Endodermal cell (in vitro differentiated cells): ENCODE measurements at regions not wholly inside any gene's neighbourhood (a gene's known extent, or its start where the extent isn't known, plus 50 kb on each side); places are given as distances from the start of the nearest gene placed in this dataset.

ENCODE experiments used
- DNase-seq: peaks from one replicate; pipeline ENCODE4 v3.0.0-alpha.2; 2017
- H3K27ac ChIP-seq: 2 replicates; pipeline ENCODE4 v1.5.1; 2013; ENCODE audit warnings: mild to moderate bottlenecking, low read depth, low read length, moderate library complexity
- H3K27me3 ChIP-seq: 2 replicates; pipeline ENCODE4 v1.6.1; 2013; ENCODE audit warnings: mild to moderate bottlenecking, low read length, moderate library complexity; ENCODE audit not compliant: insufficient read depth, control insufficient read depth, poor library complexity, severe bottlenecking
- H3K36me3 ChIP-seq: 2 replicates; pipeline ENCODE4 v1.7.0; 2013; ENCODE audit warnings: mild to moderate bottlenecking, low read length, moderate library complexity; ENCODE audit not compliant: control insufficient read depth, insufficient read depth
- H3K4me1 ChIP-seq: one replicate; pipeline ENCODE4 v1.7.0; 2013; ENCODE audit warnings: low read length; ENCODE audit not compliant: control insufficient read depth, insufficient read depth
- H3K4me3 ChIP-seq: 2 replicates; pipeline ENCODE4 v1.5.1; 2013; ENCODE audit warnings: mild to moderate bottlenecking, low read length, moderate library complexity
- H3K9ac ChIP-seq: 2 replicates; pipeline ENCODE4 v1.6.1; 2013; ENCODE audit warnings: mild to moderate bottlenecking, low read length, moderate library complexity; ENCODE audit not compliant: poor library complexity, severe bottlenecking; ENCODE audit errors: extremely low read depth
- H3K9me3 ChIP-seq: 2 replicates; pipeline ENCODE4 v1.6.1; 2013; ENCODE audit warnings: mild to moderate bottlenecking, low read length, moderate library complexity; ENCODE audit not compliant: control insufficient read depth
- H3K27ac Mint-ChIP-seq: 2 replicates; pipeline ENCODE4 v1.8.0; 2020; ENCODE audit warnings: mixed read lengths
- H3K27me3 Mint-ChIP-seq: 2 replicates; pipeline ENCODE4 v1.8.0; 2021; ENCODE audit warnings: mild to moderate bottlenecking, mixed read lengths; ENCODE audit not compliant: insufficient read depth
- H3K36me3 Mint-ChIP-seq: 2 replicates; pipeline ENCODE4 v1.8.0; 2020; ENCODE audit warnings: low read depth, mixed read lengths
- H3K4me1 Mint-ChIP-seq: 2 replicates; pipeline ENCODE4 v1.8.0; 2020; ENCODE audit warnings: mixed read lengths
- H3K4me3 Mint-ChIP-seq: 2 replicates; pipeline ENCODE4 v1.8.0; 2020; ENCODE audit warnings: mild to moderate bottlenecking, moderate library complexity, mixed read lengths
- H3K9me3 Mint-ChIP-seq: 2 replicates; pipeline ENCODE4 v1.8.0; 2020; ENCODE audit warnings: mild to moderate bottlenecking, mixed read lengths
- CTCF ChIP-seq: fragments of 200-600 bp; sonication (generic); conservative IDR thresholded peaks from 2 replicates; pipeline ENCODE4 v1.5.0; 2021; ENCODE audit warnings: antibody characterized with exemption, mild to moderate bottlenecking
- WGBS, 2 experiments: methylation state at CpG; one replicate each; pipeline versions ENCODE4 v1.1.5 to v1.1.7; 2013; ENCODE audit warnings: missing lambda C conversion rate in 2 of 2, mixed read lengths in 1 of 2; ENCODE audit not compliant: insufficient coverage in 1 of 2, insufficient read length in 1 of 2; 5-methylcytosine and 5-hydroxymethylcytosine counted together

- H3K36me3 ChIP-seq, result no peaks in the 10 kb centered on the region
- no peaks in the 10 kb centered on the region for H3K9me3 ChIP-seq
- no peak overlapping the region for H3K27ac ChIP-seq
- H3K27ac Mint-ChIP-seq, result no peak overlapping the region
- H3K4me3 ChIP-seq, result no peak overlapping the region
- H3K4me1 ChIP-seq, result no peaks in the 10 kb centered on the region
- WGBS, 2 experiments, result 89 to 99% methylated on average over 1 to 3 of the region's 4 CpGs
- no peak for TF ChIP-seq CTCF
- no peaks in the 10 kb centered on the region for H3K27me3 ChIP-seq
- no peaks in the 10 kb centered on the region for H3K27me3 Mint-ChIP-seq
- peaks cover 3% of the 10 kb centered on the region for H3K4me1 Mint-ChIP-seq
- no peak overlapping the region for H3K4me3 Mint-ChIP-seq
- no peak overlapping the region for H3K9ac ChIP-seq
- no peak for DNase-seq
- peaks cover 2% of the 10 kb centered on the region for H3K9me3 Mint-ChIP-seq
- H3K36me3 Mint-ChIP-seq, result no peaks in the 10 kb centered on the region
These were observed 289.9 kb upstream of the CAND1 start for GRCh38 chr12:66979251-66979650.

GRCh38 chr12:66984077-66984476, 285.1 kb upstream of the CAND1 start:
- peaks cover 5% of the 10 kb centered on the region for H3K4me1 Mint-ChIP-seq
- 93% methylated on average over 2 of the region's 2 CpGs; no CpG with 5 or more reads in 1 of the 2 experiments for WGBS, 2 experiments
- no peaks in the 10 kb centered on the region for H3K9me3 ChIP-seq
- no peak overlapping the region for H3K27ac ChIP-seq
- no peak overlapping the region for H3K27ac Mint-ChIP-seq
- H3K36me3 Mint-ChIP-seq, result no peaks in the 10 kb centered on the region
- H3K4me3 Mint-ChIP-seq, result no peak overlapping the region
- H3K9me3 Mint-ChIP-seq, result peaks cover 2% of the 10 kb centered on the region
- H3K27me3 Mint-ChIP-seq, result no peaks in the 10 kb centered on the region
- H3K9ac ChIP-seq, result no peak overlapping the region
- H3K4me1 ChIP-seq, result no peaks in the 10 kb centered on the region
- H3K4me3 ChIP-seq, result no peak overlapping the region
- no peaks in the 10 kb centered on the region for H3K27me3 ChIP-seq
- no peaks in the 10 kb centered on the region for H3K36me3 ChIP-seq
- no peak for TF ChIP-seq CTCF
- no peak for DNase-seq

- Histone ChIP-seq H3K4me1 (no peaks in the 10 kb centered on the region), H3K27me3 (no peaks in the 10 kb centered on the region), H3K9me3 (no peaks in the 10 kb centered on the region), H3K36me3 (no peaks in the 10 kb centered on the region), H3K27ac (no peak overlapping the region), H3K4me3 (no peak overlapping the region), H3K9ac (no peak overlapping the region)
- no peak for DNase-seq
- peaks cover 2% of the 10 kb centered on the region for H3K9me3 Mint-ChIP-seq
- H3K27ac Mint-ChIP-seq, result no peak overlapping the region
- no peak for TF ChIP-seq CTCF
- no peaks in the 10 kb centered on the region for H3K27me3 Mint-ChIP-seq
- H3K36me3 Mint-ChIP-seq, result no peaks in the 10 kb centered on the region
- WGBS, 2 experiments, result 98% methylated on average over 3 of the region's 3 CpGs; no CpG with 5 or more reads in 1 of the 2 experiments
- H3K4me3 Mint-ChIP-seq, result no peak overlapping the region
- peaks cover 5% of the 10 kb centered on the region for H3K4me1 Mint-ChIP-seq
These were observed 284.2 kb upstream of the CAND1 start for GRCh38 chr12:66984962-66985361.
